NCI-H2171 treated with DMSO at 0.1 percent for 48 hours (cell line): ENCODE measurements at regions not wholly inside any gene's neighbourhood (a gene's known extent, or its start where the extent isn't known, plus 50 kb on each side); places are given as distances from the start of the nearest gene placed in this dataset.
A peak's percentile ranks its signal among the peaks of the same experiment; 100 is the strongest.

Source experiments
- DNase-seq: peaks from one replicate; lab custom pipeline; 2025; lab: John Stamatoyannopoulos, UW

DNA sequence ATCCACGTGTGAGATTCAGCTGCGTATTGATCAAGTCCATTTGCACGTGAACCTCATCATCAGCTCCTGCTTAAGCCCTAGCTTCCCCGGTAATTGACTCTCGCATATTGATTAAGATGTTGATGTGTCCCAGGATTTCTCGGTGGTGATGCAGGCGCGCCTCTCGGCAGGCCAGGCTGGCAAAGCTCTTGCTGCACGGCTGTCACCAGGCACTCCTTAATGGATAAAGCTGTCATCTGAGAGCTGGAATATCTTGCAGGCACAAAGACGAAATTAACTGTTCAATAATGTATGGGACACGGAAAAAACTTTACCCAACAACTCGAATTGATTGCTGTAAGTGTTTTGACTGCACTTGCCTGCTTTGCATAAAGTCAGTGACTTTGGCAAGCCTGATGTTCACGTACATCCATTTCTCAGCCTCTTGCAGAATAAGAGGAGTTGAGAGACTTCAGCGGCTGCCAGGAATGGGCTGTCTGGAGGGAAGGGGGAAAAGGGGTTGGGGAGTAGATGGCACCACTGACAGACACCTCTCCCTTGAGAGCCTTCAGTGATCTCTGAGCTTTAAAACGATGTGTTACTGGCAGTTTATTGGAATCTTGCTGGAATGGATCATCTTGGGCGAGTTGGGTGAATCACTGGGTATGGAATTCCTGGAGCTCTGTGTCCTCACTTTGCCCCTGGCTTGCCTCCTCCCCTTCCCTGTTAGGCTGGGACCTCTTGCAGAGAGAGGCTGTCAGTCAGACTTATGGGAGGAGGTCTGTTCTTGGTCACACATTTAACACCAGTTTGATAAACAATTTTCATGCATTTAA, 650.3 kb downstream of the CCDC171 start:
- no peak for DNase-seq

DNA sequence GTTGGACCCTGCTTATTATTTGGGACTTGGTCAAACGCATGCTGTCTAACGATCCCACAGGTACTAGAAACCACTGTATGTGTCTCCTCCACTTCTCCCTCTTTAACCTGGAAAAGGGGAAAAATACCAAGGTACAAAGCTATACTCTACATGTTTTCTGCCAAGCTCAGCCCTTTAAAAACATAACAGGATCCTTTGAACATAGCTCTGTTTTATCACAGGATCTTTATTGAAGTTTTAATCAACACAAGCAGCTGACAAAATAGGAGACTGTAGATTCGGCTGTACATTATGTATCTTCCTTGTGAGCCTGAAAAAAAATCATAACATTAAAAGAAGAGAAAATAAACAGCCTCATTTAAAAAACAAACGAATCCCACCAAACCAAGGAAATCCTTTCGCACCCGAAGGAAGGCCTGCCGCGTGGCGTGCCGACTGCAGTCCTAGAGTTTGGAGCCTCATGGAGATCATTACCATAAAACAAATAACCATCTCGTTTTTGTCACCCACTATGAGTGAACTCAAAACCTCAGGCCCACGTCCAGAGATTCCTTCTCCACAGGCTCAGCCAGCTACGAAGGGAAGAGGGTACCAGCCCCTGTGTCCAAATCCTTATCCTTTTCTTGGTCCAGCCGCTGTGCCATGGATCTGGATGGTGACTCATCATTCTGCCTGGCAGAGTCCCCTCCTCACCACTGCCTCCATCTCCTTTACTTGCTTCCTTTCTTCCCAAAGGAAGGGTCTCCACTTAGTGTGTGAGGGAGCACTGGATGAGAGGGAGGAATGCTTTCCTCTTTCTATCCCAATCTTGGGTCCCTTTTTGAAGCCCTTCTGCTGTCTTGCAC, 651.1 kb downstream of the CCDC171 start:
- no peak for DNase-seq

GRCh38 chr9:16205455-16205854, 652.6 kb downstream of the CCDC171 start:
- no peak for DNase-seq

DNA sequence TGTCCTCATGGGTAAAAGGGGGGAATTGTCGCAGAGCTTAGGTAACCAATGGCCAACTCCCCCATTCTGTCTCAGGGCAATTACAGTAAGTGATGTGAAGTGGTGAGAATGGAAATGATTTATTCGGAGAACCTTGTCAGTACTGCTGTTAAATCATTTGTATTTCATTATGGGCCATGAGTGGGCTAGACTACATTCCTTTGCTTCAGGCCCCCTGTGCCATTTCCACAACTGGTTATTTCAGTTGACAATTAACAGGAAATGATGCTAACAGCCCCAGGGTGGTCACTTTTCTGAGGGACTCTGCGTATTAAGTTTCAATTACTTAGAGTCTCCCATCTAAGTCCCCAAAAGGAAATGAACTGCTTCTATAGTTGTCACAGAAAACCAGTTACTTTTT, 653.7 kb downstream of the CCDC171 start:
- no peak for DNase-seq

GRCh38 chr9:16207161-16207560, 654.3 kb downstream of the CCDC171 start:
- no peak for DNase-seq

DNA sequence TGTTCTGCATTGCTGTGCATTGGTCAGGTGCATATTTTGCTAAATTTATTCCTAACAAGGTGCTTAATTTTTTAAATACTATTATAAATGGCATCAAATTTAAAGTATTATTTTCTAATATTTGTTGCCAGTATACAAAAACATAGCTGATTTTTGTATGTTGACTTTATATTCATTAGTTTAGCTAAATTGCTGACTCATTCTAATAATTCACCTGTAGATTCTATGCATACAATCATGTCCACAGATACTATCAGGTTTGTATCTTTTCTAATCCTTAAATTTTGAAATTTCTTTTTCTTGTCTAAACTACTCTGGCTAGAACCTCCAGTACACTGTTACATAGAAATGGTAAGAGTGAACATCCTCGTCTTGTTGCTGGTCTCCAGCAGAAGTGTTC, 657.6 kb downstream of the CCDC171 start:
- no peak for DNase-seq

- no peak for DNase-seq
These were observed 658.5 kb downstream of the BNC2 start for GRCh38 chr9:16211946-16212345.

DNA sequence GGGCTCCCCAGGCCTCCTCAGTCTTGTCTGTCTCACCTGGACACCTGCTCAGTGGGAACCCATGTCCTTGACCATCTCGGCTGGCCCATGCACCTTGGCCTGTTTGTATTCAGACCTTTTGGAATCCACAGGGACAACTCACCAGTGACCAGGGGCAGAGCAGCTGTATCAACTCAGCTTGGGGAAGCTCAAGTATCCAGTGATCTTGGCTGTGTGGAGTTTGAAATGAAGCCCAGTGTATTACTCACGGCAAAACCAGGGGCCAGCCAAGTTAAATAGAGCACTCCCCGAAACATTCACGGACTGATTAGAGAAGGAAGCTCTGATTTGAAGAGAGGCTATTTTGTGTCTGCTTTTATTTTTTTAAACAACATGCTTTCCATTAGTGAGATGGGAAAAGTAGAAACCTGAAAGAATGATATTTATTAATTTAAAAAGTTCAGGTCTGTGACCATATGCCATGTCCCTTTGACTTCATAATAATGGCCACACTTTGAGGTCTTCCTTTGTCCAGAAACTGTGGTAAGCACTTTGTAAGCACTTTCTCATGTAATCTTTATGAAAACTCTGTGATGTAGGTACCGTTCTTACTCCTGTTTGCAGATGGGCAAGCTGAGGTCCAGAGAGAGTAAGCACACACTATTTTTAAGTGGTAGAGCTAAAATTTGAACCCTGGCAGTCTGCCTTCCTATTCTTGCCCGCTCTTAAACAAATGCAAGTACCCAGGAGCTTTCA, 656.5 kb downstream of the BNC2 start:
- DNase-seq = no peak

- no peak for DNase-seq
These were observed 655.7 kb downstream of the BNC2 start for GRCh38 chr9:16214677-16215352.

GRCh38 chr9:16215353-16215680, 655.2 kb downstream of the BNC2 start:
- DNase-seq = no peak

DNA sequence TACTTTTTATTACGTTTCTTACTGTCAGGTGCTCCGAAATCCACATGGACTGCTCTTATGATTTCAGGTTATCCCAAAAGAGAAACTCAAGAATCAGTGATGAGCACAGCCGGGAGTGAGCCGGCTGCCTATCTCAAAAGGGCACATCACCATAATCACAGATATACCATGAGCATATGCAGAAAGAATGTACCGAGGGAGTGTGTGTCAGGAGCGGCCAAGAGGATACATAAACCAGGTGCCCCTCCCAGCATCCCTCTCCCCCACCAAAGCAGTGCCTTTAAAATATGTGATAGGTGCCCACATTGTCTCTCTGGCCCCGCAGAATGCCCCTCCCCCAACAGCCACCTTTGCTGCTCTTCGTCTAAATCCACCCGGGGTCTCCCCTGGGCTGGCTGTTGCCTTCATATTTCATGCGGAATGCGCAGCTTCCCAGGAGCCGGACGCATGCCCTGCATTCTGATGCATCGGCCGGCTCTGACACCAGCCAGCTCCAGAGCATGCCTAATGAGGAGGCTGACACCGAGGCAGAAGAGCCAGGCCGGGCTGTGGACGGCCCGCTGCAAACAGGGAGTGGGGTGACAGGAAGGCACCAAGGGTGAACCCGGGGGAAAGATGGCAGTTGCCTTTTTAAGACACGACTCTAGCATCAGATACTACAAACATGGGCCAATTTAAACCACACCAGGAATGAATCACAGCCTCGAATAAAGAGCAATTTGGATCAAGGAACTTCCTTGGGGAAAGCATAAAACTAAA, 652.3 kb downstream of the BNC2 start:
- no peak for DNase-seq

DNA sequence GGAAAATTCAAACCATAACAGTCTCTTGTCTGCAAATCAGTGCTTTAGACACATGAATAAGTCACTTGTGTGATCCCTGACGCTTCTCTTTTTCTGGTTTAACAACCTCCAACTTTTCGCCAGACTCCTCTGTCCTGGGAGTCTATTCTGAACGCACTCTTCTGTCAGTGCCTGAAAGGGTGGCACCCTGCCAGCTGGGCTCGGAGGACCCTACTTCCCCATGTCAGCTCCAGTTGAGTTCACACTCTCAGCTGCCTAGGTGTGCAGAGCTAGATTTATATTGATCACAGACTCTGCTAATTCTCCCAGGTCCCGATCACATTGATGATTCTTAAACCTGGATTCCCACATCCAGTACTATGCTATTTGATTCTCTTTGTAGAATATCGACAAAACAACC, 649.1 kb downstream of the BNC2 start:
- DNase-seq = no peak

GRCh38 chr9:16221822-16222547, 648.5 kb downstream of the BNC2 start:
- DNase-seq = no peak

DNA sequence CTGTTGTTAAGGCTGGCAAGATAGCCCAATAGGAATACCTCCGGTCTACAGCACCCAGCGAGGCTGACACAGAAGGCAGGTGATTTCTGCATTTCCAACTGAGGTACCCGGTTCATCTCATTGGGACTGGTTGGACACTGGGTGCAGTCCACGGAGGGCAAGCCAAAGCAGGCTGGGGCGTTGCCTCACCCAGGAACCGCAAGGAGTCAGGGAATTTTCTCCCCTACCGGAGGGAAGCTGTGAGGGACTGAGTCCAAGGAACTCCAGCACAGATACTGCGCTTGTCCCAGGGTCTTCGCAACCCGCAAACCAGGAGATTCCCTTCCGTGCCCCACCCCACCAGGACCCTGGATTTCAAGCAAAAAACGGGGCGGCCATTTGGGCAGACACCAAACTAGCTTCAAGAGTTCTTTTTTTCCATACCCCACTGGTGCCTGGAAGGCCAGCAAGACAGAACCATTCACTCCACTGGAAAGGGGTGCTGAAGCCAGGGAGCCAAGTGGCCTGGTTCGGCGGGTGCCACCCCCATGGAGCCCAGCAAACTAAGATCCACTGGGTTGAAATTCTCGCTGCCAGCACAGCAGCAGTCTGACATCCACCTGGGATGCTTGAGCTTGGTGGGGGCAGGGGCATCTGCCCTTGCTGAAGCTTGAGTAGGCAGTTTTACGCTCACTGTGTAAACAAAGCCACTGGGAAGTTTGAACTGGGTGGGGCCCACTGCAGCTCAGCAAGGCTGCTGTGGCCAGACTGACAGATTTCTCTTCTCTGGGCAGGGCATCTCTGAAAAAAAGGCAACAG, 647.2 kb downstream of the BNC2 start:
- peak; percentile 4 for DNase-seq

GRCh38 chr9:16230731-16231130, 639.7 kb downstream of the BNC2 start:
- DNase-seq = no peak

DNA sequence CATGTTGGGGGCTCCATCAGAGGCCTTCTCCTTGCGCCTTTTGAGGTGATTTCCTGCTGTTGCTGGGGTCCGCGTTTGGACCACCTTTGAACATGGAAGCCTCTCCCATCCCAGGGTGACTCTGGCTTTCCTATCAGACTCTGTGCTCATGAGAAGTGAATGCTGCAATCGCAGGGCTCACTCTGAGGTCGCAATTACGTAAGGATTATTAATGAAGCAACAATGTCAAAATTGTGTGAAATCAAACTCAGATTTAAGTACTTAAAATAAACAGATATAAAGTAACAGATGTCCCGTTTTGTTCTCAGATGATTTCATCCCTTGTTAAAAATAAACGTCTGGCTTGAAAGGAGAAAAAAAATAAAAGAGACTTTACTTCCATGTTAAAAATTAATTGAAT, 634.2 kb downstream of the BNC2 start:
- DNase-seq = no peak

DNA sequence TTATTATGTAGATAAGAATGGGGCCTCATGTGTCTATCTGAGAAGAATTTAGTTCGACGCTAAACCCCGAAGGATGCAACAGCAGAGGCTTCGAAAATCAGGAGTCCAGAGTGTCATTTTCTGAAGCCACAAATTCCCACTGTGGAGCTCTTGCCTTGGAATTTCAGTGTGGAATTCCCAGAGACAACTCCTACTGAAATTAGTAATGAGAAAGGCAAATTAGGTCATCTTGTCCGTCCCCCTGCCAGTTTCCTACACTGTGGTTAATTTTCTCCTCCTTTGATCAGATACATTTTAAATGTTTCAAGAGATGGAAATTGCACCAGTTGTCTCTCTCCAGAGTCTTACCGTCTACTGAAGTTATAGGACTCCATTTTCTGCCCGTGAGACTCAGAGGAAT, 633.6 kb downstream of the BNC2 start:
- no peak for DNase-seq

DNA sequence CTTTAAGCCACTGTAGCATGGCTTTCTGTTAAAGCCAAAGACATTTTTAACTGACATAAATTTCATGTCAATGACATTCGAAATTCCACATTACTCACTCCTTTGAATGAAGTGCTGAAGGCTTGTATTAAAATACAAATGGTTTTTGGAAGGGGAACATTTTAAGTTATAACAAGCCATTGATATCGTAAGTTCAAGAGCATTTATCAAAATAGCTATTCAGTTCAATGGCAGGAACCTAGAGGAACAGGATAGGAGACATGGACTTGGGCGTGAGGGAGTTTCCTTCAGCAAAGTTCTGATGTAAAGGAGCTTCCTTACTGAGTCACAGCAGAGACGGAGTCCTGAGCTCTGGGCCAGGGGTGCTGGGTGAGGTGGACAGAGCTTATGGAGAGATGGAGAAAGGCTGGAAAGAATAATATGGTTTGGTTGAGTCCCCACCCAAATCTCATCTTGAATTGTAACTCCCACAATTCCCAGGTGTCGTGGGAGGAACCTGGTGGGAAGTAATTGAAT, 631.8 kb downstream of the BNC2 start:
- DNase-seq = no peak

GRCh38 chr9:16241231-16241630, 629.2 kb downstream of the BNC2 start:
- no peak for DNase-seq

DNA sequence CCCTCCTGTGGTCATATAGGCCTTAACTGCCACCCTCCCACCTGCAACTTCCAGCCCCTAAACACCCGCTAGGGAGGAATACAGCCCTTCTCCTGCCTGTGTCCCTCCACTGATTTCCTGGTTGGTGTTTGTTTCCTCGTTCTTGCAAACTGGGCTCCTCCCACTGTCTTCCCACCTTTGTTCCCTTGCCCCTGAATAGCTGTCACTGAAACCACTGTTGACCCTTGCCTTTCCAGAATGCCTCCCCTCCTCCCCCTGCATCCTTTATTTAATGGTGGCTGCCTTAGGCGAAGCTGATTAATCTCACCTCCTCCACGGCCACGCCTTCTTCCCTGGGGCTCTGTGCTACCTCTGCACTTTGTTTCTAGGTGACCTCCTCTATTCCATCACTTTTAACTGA, 626.7 kb downstream of the BNC2 start:
- no peak for DNase-seq
